HG03108 (cell line): ENCODE measurements at regions not wholly inside any gene's neighbourhood (a gene's known extent, or its start where the extent isn't known, plus 50 kb on each side); places are given as distances from the start of the nearest gene placed in this dataset.
"Not testable (repeated sequence)": the region's sequence is repeated elsewhere in the genome, so short reads cannot be mapped to it uniquely, and the experiment has no call there.

Source experiments
- ATAC-seq: cut with Tn5 transposase; IDR thresholded peaks from one replicate; pipeline ENCODE4 v1.9.1; 2021; ENCODE audit warnings: moderate library complexity; ENCODE audit not compliant: unreplicated experiment

DNA sequence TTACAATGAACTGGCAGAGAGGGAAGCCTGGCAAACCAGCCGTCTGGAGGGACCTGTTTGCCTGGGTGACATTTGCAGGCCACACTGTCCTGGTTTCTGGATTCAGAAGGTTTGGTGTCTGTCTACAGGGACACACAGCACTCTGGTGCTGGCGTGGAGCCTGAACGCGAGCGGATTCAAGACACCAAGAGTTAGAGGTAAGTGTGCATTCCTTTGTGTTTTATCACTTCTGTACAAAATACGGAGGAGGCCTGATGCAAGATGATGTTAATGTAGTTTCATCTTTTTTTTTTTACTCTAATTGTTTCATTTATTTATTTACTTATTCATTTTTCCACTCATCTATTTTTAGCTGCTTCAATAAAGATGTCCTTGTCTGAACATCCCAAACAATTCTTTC is 485.3 kb upstream of the ADARB2 start:
- no peak for ATAC-seq

GRCh38 chr10:2214805-2215204 is 477.5 kb upstream of the ADARB2 start:
- no peak for ATAC-seq

DNA sequence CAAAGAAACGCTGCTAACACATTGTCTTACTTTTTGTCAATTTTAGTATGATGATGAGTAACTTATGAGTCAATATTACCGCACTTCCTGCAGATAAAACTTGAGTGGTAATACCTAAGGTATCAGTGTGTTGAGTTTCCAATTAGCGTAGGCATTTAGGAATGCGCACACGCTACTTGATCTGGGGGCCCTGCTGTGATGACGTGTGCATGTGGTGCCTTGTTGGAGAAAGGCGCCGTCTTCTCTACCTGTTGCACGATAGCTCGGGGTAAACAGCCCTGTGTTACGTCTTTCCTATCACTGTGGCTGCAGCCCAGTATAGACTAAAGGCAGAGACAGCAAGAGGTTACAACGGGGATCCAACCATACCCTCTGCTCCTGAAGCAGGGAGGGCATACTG is 476.8 kb upstream of the ADARB2 start:
- no peak for ATAC-seq

GRCh38 chr10:2212244-2212834 is 475.0 kb upstream of the ADARB2 start:
- no peak for ATAC-seq

DNA sequence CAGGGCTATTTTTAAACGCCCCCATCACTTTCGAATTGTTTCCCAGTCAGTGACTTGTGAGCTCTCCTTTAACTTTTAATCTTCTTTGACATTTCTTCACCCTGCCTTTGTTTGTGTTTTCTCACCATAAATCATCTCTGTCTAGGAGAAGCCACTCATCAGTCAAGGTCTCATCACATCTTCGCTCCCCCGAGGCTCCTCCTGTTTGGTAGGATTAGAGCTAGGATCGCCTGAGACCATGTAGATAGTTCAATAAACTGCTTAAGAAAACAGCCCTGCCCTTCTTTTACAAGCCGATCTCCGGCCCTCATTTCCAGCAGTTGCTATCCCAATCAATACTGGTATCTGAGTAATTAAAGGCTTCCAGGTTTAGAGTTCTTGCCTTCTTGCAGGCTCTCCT is 472.8 kb upstream of the ADARB2 start:
- no peak for ATAC-seq

GRCh38 chr10:2208106-2208505 is 470.8 kb upstream of the ADARB2 start:
- no peak for ATAC-seq

- no peak for ATAC-seq
Observed at GRCh38 chr10:2207246-2207922, 470.1 kb upstream of the ADARB2 start.

DNA sequence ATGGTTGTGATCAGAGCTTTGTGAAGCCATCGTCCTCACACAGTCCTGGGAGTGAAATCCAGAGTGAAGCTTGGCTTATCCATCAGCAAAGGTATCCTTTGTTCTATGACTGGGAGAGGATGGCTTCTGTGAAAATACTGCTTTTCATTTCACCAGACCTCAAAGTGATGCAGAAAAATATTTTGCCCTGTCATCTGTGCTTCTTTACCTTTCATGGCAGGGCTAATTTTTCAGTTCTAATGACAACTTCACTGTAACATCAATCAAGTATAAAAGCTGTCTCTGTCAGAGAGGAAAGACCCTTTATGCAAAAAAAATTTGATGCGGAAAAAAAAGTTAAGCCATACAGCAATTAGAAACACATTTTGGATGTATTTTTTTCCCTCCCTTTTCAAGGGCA is 468.1 kb upstream of the ADARB2 start:
- no peak for ATAC-seq

DNA sequence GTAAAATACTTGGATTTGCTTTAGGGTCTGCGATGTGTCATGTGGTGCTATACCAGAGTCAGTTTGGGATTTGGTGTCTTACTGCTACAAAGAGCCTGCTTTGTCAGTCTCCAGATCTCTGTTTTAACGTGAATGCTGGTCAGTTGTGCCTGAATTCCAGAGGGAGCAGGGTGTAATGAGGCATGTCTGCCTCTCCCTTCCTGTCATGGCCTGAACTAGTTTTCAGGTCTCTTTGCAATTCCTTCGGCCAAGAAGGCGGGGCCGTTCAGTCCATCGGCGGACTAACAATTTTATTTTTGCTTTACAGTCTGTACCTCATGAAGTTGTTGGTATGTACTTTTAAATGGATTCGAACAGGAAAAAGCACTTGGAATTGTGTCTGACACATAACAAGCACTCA is 465.1 kb upstream of the ADARB2 start:
- ATAC-seq = no peak

- ATAC-seq = no peak
Observed at GRCh38 chr10:2201534-2202099, 464.3 kb upstream of the ADARB2 start.

DNA sequence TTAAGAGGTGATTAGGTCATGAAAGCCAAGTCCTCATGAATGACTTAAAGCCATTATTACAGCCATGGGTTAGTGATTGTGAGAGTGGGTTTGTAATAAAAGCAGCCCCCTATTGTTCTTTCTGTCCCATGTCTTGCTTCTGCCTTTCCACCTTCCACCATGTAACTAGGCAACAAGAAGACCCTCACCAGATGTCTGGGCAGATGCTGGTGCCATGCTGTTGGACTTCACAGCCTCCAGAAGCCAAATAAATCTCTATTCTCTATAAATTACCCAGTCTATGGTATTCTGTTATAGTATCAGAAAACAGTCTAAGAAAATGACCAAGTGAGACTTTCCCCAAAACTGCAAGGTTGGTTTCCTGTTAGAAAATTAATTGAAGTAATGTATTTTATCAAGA is 460.3 kb upstream of the ADARB2 start:
- no peak for ATAC-seq

DNA sequence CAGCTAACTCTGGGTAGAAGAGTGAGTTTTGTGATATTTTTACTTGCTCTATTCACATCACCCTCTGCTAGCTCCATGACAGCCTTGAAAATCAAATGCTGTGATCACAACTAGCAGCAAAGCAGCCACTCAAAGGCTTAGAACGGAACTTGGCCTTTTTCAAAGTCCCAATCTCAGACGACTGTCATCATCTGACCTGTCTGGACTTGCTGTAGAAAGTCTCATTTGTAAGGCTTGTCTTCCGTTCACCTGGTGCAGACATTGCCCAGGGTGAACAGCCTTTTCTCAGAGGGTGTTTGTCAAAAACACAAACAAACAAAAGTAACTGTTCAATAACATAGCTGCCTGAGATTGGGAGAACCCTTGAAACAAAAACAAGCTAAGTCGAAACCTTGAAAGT is 458.9 kb upstream of the ADARB2 start:
- no peak for ATAC-seq

- ATAC-seq = not testable (repeated sequence)
Observed at GRCh38 chr10:2189356-2189755, 452.0 kb upstream of the ADARB2 start.

DNA sequence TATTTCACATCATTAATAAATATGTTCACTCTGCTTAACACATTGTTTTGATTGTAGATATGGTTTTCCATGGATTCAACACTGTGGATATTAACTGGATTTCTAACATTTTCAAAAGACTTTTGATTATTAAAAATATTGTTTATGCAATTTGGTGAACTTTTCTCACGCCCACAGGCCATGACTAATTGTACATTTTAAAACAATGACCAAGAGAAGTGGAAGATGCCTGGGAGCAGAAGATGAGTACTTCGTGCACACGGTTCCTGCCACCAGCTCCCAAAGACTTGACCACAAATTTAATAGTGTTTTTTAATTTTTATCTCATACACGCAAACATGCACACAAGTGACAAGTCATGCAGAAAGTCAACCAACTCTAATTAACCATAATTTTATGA is 451.0 kb upstream of the ADARB2 start:
- no peak for ATAC-seq

DNA sequence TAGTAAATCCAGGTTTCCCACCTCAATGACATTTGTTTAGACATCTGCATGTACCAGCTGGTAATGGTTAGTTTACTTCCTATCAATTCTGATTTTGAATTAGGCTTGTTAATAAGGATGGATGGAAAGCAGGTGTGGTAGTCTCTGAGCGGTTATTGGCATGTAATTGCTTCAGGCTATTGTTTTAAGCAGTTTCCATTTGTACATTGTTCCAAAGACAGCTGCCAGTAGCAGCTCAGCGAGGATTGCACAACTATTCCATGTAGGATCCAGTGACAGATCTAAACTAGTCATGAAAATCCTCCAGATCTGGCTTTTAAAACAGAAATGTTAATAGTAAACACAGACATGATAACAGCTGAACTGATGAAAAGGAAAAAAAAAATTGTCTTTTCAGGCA is 436.0 kb upstream of the ADARB2 start:
- ATAC-seq = no peak

GRCh38 chr10:2165771-2166460 is 428.6 kb upstream of the ADARB2 start:
- no peak for ATAC-seq

- ATAC-seq = no peak
Observed at GRCh38 chr10:2150288-2150687, 413.0 kb upstream of the ADARB2 start.

DNA sequence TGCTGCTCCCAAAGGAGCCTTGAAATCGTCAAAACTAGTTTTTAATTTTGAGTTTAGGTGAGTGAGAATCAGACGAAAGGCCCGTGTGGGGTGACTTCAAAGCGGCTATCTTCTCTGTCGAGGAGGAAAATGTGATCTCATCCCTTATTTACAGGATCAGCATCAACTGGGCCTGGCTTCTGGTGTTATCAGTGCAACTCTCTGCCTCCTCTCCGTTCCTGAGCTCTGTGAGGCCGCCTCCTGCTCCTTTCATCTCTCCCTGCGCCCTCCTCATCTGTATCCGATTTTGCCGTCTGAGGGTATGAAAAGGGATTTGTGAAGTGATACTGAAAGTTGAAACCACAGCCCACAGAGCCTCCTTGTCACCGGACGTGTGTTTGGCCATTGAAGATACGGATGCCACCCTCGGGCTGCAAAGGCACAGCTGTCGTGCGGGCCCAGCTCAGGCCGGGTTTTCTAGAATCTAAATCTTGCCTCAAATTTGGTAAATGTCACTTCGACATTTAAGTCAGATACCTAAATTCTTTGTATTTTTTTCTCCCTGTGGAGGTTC is 408.7 kb upstream of the ADARB2 start:
- ATAC-seq = no peak

GRCh38 chr10:2145491-2145890 is 408.2 kb upstream of the ADARB2 start:
- no peak for ATAC-seq

GRCh38 chr10:2144584-2144983 is 407.3 kb upstream of the ADARB2 start:
- no peak for ATAC-seq

- no peak for ATAC-seq
Observed at GRCh38 chr10:2143213-2143835, 406.0 kb upstream of the ADARB2 start.
